ENCODE measurements at regions not wholly inside any gene's neighbourhood (a gene's known extent, or its start where the extent isn't known, plus 50 kb on each side); places are given as distances from the start of the nearest gene placed in this dataset.

GRCh38 chr6:112920994-112921393, 573.9 kb downstream of the RFPL4B start:
- DNase-seq, result no peak
- H3K9me3 ChIP-seq, result peaks cover 0 to 8% (median 0%) of the 10 kb centered on the region in 4 donors
- no peak overlapping the region for H3K4me3 ChIP-seq
- H3K27ac ChIP-seq, result no peak overlapping the region
- no peaks in the 10 kb centered on the region for H3K36me3 ChIP-seq
- no peak for TF ChIP-seq POLR2A (IDR thresholded peaks at IDR 0.05)
- TF ChIP-seq, protein P1, sequence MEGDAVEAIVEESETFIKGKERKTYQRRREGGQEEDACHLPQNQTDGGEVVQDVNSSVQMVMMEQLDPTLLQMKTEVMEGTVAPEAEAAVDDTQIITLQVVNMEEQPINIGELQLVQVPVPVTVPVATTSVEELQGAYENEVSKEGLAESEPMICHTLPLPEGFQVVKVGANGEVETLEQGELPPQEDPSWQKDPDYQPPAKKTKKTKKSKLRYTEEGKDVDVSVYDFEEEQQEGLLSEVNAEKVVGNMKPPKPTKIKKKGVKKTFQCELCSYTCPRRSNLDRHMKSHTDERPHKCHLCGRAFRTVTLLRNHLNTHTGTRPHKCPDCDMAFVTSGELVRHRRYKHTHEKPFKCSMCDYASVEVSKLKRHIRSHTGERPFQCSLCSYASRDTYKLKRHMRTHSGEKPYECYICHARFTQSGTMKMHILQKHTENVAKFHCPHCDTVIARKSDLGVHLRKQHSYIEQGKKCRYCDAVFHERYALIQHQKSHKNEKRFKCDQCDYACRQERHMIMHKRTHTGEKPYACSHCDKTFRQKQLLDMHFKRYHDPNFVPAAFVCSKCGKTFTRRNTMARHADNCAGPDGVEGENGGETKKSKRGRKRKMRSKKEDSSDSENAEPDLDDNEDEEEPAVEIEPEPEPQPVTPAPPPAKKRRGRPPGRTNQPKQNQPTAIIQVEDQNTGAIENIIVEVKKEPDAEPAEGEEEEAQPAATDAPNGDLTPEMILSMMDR (IDR thresholded peaks at IDR 0.05), result no peak
- H3K4me1 ChIP-seq, result no peaks in the 10 kb centered on the region
- no peaks in the 10 kb centered on the region for H3K27me3 ChIP-seq

DNA sequence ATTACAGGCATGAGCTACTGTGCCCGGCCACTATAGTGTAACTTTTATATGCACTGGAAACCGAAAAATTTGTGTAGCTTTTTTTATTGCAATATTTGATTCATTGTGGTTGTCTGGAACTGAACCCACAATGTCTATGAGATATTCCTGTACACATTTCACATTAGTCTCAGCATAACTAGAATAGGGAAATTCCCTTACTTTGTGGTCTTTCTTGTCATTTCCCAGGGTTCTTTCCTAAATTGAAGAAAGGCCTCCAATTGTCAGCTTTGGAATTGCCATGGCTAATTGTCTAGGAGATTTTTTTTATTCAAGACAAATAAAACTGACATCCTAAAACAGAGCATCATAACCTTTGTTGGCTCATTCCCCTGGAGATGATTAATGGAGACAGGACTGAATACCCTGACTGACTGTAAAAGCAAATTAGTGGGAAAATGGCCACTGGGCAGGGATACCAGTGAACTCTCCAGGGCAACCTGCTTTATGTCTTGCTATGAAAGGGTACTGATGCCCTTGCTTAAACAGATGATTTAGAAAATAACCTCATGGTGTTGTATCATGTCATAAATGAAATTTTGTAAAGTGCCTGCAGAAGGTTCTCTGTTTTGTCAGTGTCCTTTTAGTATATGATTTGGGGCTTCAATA, 576.9 kb downstream of the RFPL4B start:
- no peak for DNase-seq
- no peaks in the 10 kb centered on the region for H3K27me3 ChIP-seq
- no peak for TF ChIP-seq POLR2A (IDR thresholded peaks at IDR 0.05)
- TF ChIP-seq, protein P1 (IDR thresholded peaks at IDR 0.05), result no peak

GRCh38 chr6:112925702-112926101, 578.6 kb downstream of the RFPL4B start:
- Histone ChIP-seq H3K4me3 (no peak overlapping the region), H3K27ac (no peak overlapping the region), H3K4me1 (no peaks in the 10 kb centered on the region), H3K9me3 (peaks cover 0 to 8% (median 0%) of the 10 kb centered on the region in 4 donors), H3K27me3 (no peaks in the 10 kb centered on the region), H3K36me3 (no peaks in the 10 kb centered on the region)
- no peak for TF ChIP-seq POLR2A (IDR thresholded peaks at IDR 0.05)
- TF ChIP-seq, protein P1 (IDR thresholded peaks at IDR 0.05), result no peak
- no peak for DNase-seq

More for the DNA sequence above, 576.9 kb downstream of the RFPL4B start:
- H3K4me1 ChIP-seq, result no peaks in the 10 kb centered on the region
- peaks cover 0 to 8% (median 0%) of the 10 kb centered on the region in 4 donors for H3K9me3 ChIP-seq
- H3K27ac ChIP-seq, result no peak overlapping the region
- H3K36me3 ChIP-seq, result no peaks in the 10 kb centered on the region
- no peak overlapping the region for H3K4me3 ChIP-seq

DNA sequence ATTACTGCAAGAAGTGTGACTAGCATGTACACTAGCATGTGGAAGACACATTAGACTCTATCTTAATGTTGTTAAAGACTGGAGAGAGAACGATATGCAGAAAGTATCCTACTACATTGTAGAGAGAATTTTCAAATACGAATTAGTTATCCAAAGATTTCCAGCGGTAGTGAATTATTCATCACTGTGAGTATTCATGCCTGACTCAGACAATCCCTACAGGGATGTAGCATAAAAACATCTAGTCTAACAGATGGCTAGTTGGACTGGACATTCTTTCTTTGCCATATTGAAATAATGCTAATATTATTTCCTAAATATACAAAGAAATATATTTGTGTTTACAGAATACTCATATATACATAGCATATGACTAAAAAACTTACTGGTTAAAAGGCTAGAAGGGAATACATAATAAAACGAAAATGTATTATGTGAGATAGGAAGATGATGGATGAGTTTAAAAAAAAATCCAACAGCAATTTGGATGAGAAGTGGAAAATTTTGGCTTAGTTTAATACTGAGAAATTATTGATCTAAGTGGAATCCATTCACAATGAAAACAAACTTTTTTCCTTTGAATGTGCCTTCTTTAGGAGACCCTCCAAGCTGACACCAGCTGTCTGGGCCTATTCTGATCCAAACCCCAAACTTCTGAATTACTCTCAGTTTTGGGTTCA, 580.7 kb downstream of the RFPL4B start:
- DNase-seq, result no peak
- Histone ChIP-seq H3K27ac (no peak overlapping the region), H3K4me1 (no peaks in the 10 kb centered on the region), H3K27me3 (no peaks in the 10 kb centered on the region), H3K4me3 (no peak overlapping the region), H3K36me3 (no peaks in the 10 kb centered on the region), H3K9me3 (peaks cover 0 to under 1% (median 0%) of the 10 kb centered on the region in 4 donors)
- TF ChIP-seq, protein P1 (IDR thresholded peaks at IDR 0.05), result no peak
- TF ChIP-seq POLR2A (IDR thresholded peaks at IDR 0.05), result no peak

GRCh38 chr6:112929641-112930040, 582.5 kb downstream of the RFPL4B start:
- Histone ChIP-seq H3K9me3 (no peaks in the 10 kb centered on the region), H3K4me3 (no peak overlapping the region), H3K27me3 (no peaks in the 10 kb centered on the region), H3K27ac (no peak overlapping the region), H3K36me3 (no peaks in the 10 kb centered on the region), H3K4me1 (no peaks in the 10 kb centered on the region)
- TF ChIP-seq POLR2A (IDR thresholded peaks at IDR 0.05), result no peak
- TF ChIP-seq, protein P1 (IDR thresholded peaks at IDR 0.05), result no peak
- DNase-seq, result no peak
